Panc1 (cell line): ENCODE measurements at regions not wholly inside any gene's neighbourhood (a gene's known extent, or its start where the extent isn't known, plus 50 kb on each side); places are given as distances from the start of the nearest gene placed in this dataset.

Experiments
- ATAC-seq: fragments of 200-7000 bp; cut with Tn5 transposase; 2 replicates; pipeline ENCODE4 v1.9.1; 2020; ENCODE audit warnings: mild to moderate bottlenecking, moderate library complexity
- BruUV-seq: library from RNA; stranded (reverse); fragments of 400-500 nt; replicated peaks from 2 replicates; lab custom pipeline; 2021; lab: Mats Ljungman, UMichigan
- CTCF ChIA-PET: fragments of 300-600 bp; sonication (Branson Sonifier 250); formaldehyde crosslinking; loops from one replicate; lab custom pipeline; 2022; ENCODE audit warnings: antibody characterized with exemption; lab: Charles Lee
- POLR2A ChIA-PET: fragments of 300-600 bp; sonication (Branson Sonifier 250); formaldehyde crosslinking; loops from one replicate; lab custom pipeline; 2022; ENCODE audit warnings: antibody characterized with exemption; lab: Charles Lee
- DNase-seq: peaks from one replicate; pipeline ENCODE4 v3.0.0-alpha.2; 2010; ENCODE audit warnings: low read depth, low spot score
- H3K27ac ChIP-seq: 2 replicates; pipeline ENCODE4 v1.5.1; 2011; ENCODE audit warnings: mild to moderate bottlenecking, low read length, inconsistent platforms
- H3K27me3 ChIP-seq: fragments of 200-500 bp; sonication (Bioruptor generic); 2 replicates; pipeline ENCODE4 v1.6.0; 2014; ENCODE audit warnings: low read length, inconsistent platforms; ENCODE audit not compliant: control insufficient read depth, insufficient read depth
- H3K36me3 ChIP-seq: fragments of 200-500 bp; sonication (Bioruptor generic); 2 replicates; pipeline ENCODE4 v1.5.1; 2014; ENCODE audit warnings: inconsistent platforms, mild to moderate bottlenecking, low read length, moderate library complexity; ENCODE audit not compliant: control insufficient read depth, insufficient read depth
- H3K4me1 ChIP-seq: 2 replicates; pipeline ENCODE4 v1.5.1; 2011; ENCODE audit warnings: inconsistent platforms, mild to moderate bottlenecking, low read length, moderate library complexity; ENCODE audit not compliant: control insufficient read depth, insufficient read depth
- H3K4me3 ChIP-seq, 2 experiments: 2 replicates each; pipeline ENCODE4 v1.5.1; 2011 to 2012; ENCODE audit warnings: low read depth in 2 of 2, low read length in 2 of 2, mild to moderate bottlenecking in 2 of 2, inconsistent platforms in 1 of 2, moderate library complexity in 1 of 2
- H3K9me3 ChIP-seq: fragments of 200-500 bp; sonication (Bioruptor generic); 2 replicates; pipeline ENCODE4 v1.5.1; 2014; ENCODE audit warnings: low read depth, mild to moderate bottlenecking, inconsistent platforms, low read length, moderate library complexity; ENCODE audit not compliant: control insufficient read depth, insufficient read depth
- POLR2AphosphoS5 ChIP-seq: IDR thresholded peaks from 2 replicates; pipeline ENCODE4 v1.6.1; 2012; ENCODE audit warnings: mild to moderate bottlenecking, low read depth, low read length, moderate library complexity
- SIN3A ChIP-seq: IDR thresholded peaks from 2 replicates; pipeline ENCODE4 v1.6.1; 2012; ENCODE audit warnings: low read depth, mild to moderate bottlenecking, low read length, moderate library complexity, borderline replicate concordance; ENCODE audit not compliant: insufficient read depth
- TCF7L2 ChIP-seq: IDR thresholded peaks from 2 replicates; pipeline ENCODE4 v1.6.1; 2011; ENCODE audit warnings: mild to moderate bottlenecking, low read depth, low read length, inconsistent platforms
- in situ Hi-C: cut with HindIII; loops from 2 replicates; pipeline ENCODE4 v1.10.0; 2016; ENCODE audit warnings: low sequenced_read_pairs, low pct_unique_long_range_greater_than_20kb
- intact Hi-C: fragments of 100-400 bp; cut with micrococcal nuclease; formaldehyde crosslinking; loops from one replicate; pipeline ENCODE4 v1.10.0; 2022; ENCODE audit not compliant: unreplicated experiment
- TF ChIP-seq, protein P1 (sequence below), 2 experiments: IDR thresholded peaks; 2 replicates each; pipeline ENCODE4 v1.6.1; 2011 to 2012; ENCODE audit warnings: low read depth in 2 of 2, control low read depth in 1 of 2, low read length in 1 of 2, mild to moderate bottlenecking in 1 of 2, moderate library complexity in 1 of 2; ENCODE audit not compliant: insufficient read depth in 1 of 2
- TF ChIP-seq, protein P2 (sequence below): fragments of 450-650 bp; IDR thresholded peaks from 2 replicates; pipeline ENCODE4 v1.5.1; 2017; ENCODE audit warnings: mild to moderate bottlenecking

DNA sequence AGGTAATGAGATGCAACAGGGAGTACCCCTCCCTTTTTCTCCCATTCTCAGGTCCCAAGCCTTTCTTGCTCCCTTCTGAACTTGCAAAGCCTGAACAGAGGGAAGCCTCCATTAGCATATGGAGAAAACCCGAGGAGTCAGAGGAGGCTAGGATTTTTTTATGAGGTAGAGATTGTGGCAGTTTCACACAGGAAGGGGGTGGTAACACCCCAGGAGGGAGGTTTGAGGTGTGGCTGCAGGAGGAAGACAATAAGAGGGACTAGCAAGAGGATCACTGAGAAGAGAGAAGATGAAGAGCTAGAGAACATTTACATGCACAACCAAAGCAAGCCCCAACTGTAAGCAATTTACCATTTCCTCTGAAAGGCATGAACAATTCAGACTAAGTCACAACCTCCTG lies 322.7 kb downstream of the SV2B start:
- BruUV-seq: no TSS peak
- Histone ChIP-seq H3K27ac (no peak overlapping the region), H3K36me3 (no peaks in the 10 kb centered on the region), H3K9me3 (no peaks in the 10 kb centered on the region), H3K27me3 (no peaks in the 10 kb centered on the region), H3K4me3 (no peak overlapping the region), H3K4me1 (no peaks in the 10 kb centered on the region)
- DNase-seq (no peak), ATAC-seq (no peak)
- ChIA-PET CTCF (no interaction called here), POLR2A (no interaction called here)
- in situ Hi-C loops: no loop called here
- TF ChIP-seq TCF7L2 (no peak), POLR2AphosphoS5 (no peak)
- intact Hi-C loops: no loop called here

DNA sequence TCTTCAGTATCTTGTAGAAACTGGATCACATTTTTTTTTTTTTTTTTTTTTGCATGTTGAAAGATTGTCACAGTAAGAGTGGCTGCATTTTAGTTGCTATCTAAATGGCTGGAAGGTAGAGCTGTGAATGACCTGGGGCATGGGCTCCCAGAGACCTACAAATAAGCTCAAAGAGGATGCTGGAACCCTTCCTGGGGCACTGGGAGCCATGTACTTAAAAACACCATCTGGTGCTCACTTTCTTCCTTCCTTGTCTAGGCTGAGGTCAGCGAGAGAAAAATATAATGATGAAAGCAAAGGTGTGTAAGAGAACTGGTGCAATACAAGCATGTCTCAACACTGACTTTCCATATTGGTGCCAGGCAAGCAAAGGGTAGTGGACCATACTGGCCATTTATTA lies 323.9 kb downstream of the SV2B start:
- CTCF ChIA-PET: no interaction called here
- no peaks in the 10 kb centered on the region for H3K4me1 ChIP-seq
- POLR2A ChIA-PET: no interaction called here
- in situ Hi-C loops: no loop called here
- no peaks in the 10 kb centered on the region for H3K36me3 ChIP-seq
- no TSS peak for BruUV-seq
- H3K27me3 ChIP-seq: no peaks in the 10 kb centered on the region
- no peak overlapping the region for H3K27ac ChIP-seq
- ATAC-seq (no peak), DNase-seq (no peak)
- TF ChIP-seq, protein P1, sequence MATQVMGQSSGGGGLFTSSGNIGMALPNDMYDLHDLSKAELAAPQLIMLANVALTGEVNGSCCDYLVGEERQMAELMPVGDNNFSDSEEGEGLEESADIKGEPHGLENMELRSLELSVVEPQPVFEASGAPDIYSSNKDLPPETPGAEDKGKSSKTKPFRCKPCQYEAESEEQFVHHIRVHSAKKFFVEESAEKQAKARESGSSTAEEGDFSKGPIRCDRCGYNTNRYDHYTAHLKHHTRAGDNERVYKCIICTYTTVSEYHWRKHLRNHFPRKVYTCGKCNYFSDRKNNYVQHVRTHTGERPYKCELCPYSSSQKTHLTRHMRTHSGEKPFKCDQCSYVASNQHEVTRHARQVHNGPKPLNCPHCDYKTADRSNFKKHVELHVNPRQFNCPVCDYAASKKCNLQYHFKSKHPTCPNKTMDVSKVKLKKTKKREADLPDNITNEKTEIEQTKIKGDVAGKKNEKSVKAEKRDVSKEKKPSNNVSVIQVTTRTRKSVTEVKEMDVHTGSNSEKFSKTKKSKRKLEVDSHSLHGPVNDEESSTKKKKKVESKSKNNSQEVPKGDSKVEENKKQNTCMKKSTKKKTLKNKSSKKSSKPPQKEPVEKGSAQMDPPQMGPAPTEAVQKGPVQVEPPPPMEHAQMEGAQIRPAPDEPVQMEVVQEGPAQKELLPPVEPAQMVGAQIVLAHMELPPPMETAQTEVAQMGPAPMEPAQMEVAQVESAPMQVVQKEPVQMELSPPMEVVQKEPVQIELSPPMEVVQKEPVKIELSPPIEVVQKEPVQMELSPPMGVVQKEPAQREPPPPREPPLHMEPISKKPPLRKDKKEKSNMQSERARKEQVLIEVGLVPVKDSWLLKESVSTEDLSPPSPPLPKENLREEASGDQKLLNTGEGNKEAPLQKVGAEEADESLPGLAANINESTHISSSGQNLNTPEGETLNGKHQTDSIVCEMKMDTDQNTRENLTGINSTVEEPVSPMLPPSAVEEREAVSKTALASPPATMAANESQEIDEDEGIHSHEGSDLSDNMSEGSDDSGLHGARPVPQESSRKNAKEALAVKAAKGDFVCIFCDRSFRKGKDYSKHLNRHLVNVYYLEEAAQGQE (IDR thresholded peaks at IDR 0.05; ENCODE audit: insufficient read depth in 1 of 2, low read depth in 2 of 2, low read length in 1 of 2): no peak
- TF ChIP-seq TCF7L2 (no peak), POLR2AphosphoS5 (no peak), SIN3A (no peak)
- TF ChIP-seq, protein P2, sequence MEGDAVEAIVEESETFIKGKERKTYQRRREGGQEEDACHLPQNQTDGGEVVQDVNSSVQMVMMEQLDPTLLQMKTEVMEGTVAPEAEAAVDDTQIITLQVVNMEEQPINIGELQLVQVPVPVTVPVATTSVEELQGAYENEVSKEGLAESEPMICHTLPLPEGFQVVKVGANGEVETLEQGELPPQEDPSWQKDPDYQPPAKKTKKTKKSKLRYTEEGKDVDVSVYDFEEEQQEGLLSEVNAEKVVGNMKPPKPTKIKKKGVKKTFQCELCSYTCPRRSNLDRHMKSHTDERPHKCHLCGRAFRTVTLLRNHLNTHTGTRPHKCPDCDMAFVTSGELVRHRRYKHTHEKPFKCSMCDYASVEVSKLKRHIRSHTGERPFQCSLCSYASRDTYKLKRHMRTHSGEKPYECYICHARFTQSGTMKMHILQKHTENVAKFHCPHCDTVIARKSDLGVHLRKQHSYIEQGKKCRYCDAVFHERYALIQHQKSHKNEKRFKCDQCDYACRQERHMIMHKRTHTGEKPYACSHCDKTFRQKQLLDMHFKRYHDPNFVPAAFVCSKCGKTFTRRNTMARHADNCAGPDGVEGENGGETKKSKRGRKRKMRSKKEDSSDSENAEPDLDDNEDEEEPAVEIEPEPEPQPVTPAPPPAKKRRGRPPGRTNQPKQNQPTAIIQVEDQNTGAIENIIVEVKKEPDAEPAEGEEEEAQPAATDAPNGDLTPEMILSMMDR: no peak
- no peaks in the 10 kb centered on the region for H3K9me3 ChIP-seq
- intact Hi-C loops: no loop called here
- no peak overlapping the region for H3K4me3 ChIP-seq

DNA sequence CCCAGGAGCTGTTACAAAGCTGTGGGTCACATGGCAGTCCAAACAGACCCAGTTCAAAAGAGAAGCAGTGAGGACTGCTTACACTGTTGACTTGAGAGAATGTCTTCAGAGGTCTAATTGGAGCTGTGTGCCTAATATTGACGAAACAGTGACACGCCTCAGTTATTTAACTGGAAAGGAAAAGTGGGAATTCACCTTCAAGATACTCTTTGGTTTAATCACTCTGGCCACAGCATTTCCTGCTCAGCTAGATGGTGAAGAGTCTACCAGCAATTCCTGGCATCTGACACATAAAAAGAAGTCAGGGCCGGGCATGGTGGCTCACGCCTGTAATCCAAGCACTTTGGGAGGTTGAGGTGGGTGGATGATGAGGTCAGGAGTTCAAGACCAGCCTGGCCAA lies 326.4 kb downstream of the SV2B start:
- TF ChIP-seq, protein P1 (IDR thresholded peaks at IDR 0.05; ENCODE audit: insufficient read depth in 1 of 2, low read depth in 2 of 2, low read length in 1 of 2): no peak
- TF ChIP-seq TCF7L2 (no peak), SIN3A (no peak), POLR2AphosphoS5 (no peak)
- TF ChIP-seq, protein P2: no peak
- CTCF ChIA-PET: no interaction called here
- intact Hi-C loops (no loop called here), in situ Hi-C loops (no loop called here)
- Histone ChIP-seq H3K4me3 (no peak overlapping the region), H3K4me1 (no peaks in the 10 kb centered on the region), H3K9me3 (no peaks in the 10 kb centered on the region), H3K27me3 (no peaks in the 10 kb centered on the region), H3K36me3 (no peaks in the 10 kb centered on the region), H3K27ac (no peak overlapping the region)
- no TSS peak for BruUV-seq
- POLR2A ChIA-PET: no interaction called here
- ATAC-seq: no peak
- no peak for DNase-seq
